ENCODE measurements at regions not wholly inside any gene's neighbourhood (a gene's known extent, or its start where the extent isn't known, plus 50 kb on each side); places are given as distances from the start of the nearest gene placed in this dataset.

- TF ChIP-seq CTCF (IDR thresholded peaks at IDR 0.05) = no peak
- TF ChIP-seq POLR2AphosphoS5 (IDR thresholded peaks at IDR 0.05; ENCODE audit: low read depth, low read length) = no peak
Measured at GRCh38 chr17:70295731-70296130, 126.4 kb downstream of the KCNJ2 start.

Data from Panc1 (cell line).